WTC11 (cell line): ENCODE measurements at regions not wholly inside any gene's neighbourhood (a gene's known extent, or its start where the extent isn't known, plus 50 kb on each side); places are given as distances from the start of the nearest gene placed in this dataset.

Experiments
- ATAC-seq: fragments of 200-7000 bp; cut with Tn5 transposase; 2 replicates; pipeline ENCODE4 v1.10.0; 2021; ENCODE audit warnings: mild to moderate bottlenecking, moderate library complexity
- CTCF ChIA-PET: fragments of 300-600 bp; sonication (Branson Sonifier 250); formaldehyde crosslinking; loops from one replicate; lab custom pipeline; 2021; ENCODE audit warnings: antibody characterized with exemption; lab: Charles Lee
- POLR2A ChIA-PET: fragments of 350-600 bp; sonication (Branson Sonifier 250); formaldehyde crosslinking; loops from one replicate; lab custom pipeline; 2021; ENCODE audit warnings: antibody characterized with exemption; lab: Charles Lee
- DNase-seq: peaks from one replicate; pipeline ENCODE4 v3.0.0; 2021; ENCODE audit warnings: low spot score
- H3K27ac Mint-ChIP-seq: 2 replicates; pipeline ENCODE4 v1.8.0; 2021; ENCODE audit warnings: mixed read lengths
- H3K27me3 Mint-ChIP-seq: 2 replicates; pipeline ENCODE4 v1.8.0; 2021; ENCODE audit warnings: low read depth, mild to moderate bottlenecking, moderate library complexity, mixed read lengths
- H3K36me3 Mint-ChIP-seq: 2 replicates; pipeline ENCODE4 v1.8.0; 2021; ENCODE audit warnings: mixed read lengths
- H3K4me1 Mint-ChIP-seq: 2 replicates; pipeline ENCODE4 v1.8.0; 2022; ENCODE audit warnings: mixed read lengths
- H3K4me3 Mint-ChIP-seq: 2 replicates; pipeline ENCODE4 v1.8.0; 2021; ENCODE audit warnings: mild to moderate bottlenecking, moderate library complexity, mixed read lengths
- H3K9me3 Mint-ChIP-seq: 2 replicates; pipeline ENCODE4 v1.8.0; 2021; ENCODE audit warnings: mixed read lengths
- CBFB ChIP-seq: sonication (generic); formaldehyde crosslinking; IDR thresholded peaks from 2 replicates; pipeline ENCODE4 v1.8.1; 2022; ENCODE audit warnings: mild to moderate bottlenecking, low read depth, missing genetic modification reagents
- CREM ChIP-seq: sonication (generic); formaldehyde crosslinking; IDR thresholded peaks from 2 replicates; pipeline ENCODE4 v1.8.1; 2022; ENCODE audit warnings: mild to moderate bottlenecking, missing genetic modification reagents, moderate library complexity
- FOXP1 ChIP-seq: sonication (generic); formaldehyde crosslinking; IDR thresholded peaks from 2 replicates; pipeline ENCODE4 v1.8.0; 2022; ENCODE audit warnings: missing genetic modification reagents, mild to moderate bottlenecking, moderate library complexity, borderline replicate concordance
- HMGA2 ChIP-seq: fragments of 250-450 bp; sonication (Bioruptor Pico); IDR thresholded peaks from 2 replicates; pipeline ENCODE4 v1.4.0; 2021; ENCODE audit warnings: mild to moderate bottlenecking, moderate library complexity
- JAZF1 ChIP-seq: fragments of 250-450 bp; sonication (Bioruptor Pico); IDR thresholded peaks from 2 replicates; pipeline ENCODE4 v1.9.0; 2021; ENCODE audit warnings: moderate library complexity, mild to moderate bottlenecking, inconsistent platforms
- MYBL2 ChIP-seq: sonication (generic); formaldehyde crosslinking; IDR thresholded peaks from 2 replicates; pipeline ENCODE4 v1.8.1; 2023; ENCODE audit warnings: mild to moderate bottlenecking, moderate library complexity, missing genetic modification reagents
- PRRX2 ChIP-seq: fragments of 250-450 bp; sonication (Bioruptor Pico); IDR thresholded peaks from 2 replicates; pipeline ENCODE4 v1.8.0; 2021; ENCODE audit warnings: mild to moderate bottlenecking
- SMAD3 ChIP-seq: sonication (generic); formaldehyde crosslinking; IDR thresholded peaks from 2 replicates; pipeline ENCODE4 v1.8.0; 2022; ENCODE audit warnings: missing genetic modification reagents, mild to moderate bottlenecking, borderline replicate concordance
- SP1 ChIP-seq: sonication (generic); formaldehyde crosslinking; conservative IDR thresholded peaks from 2 replicates; pipeline ENCODE4 v1.8.1; 2022; ENCODE audit warnings: missing genetic modification reagents
- TEAD4 ChIP-seq: sonication (generic); formaldehyde crosslinking; IDR thresholded peaks from 2 replicates; pipeline ENCODE4 v1.8.0; 2022; ENCODE audit warnings: mild to moderate bottlenecking, missing genetic modification reagents
- ZNF121 ChIP-seq: sonication (generic); formaldehyde crosslinking; IDR thresholded peaks from 2 replicates; pipeline ENCODE4 v1.8.0; 2023; ENCODE audit warnings: missing genetic modification reagents
- ZNF263 ChIP-seq: sonication (generic); formaldehyde crosslinking; IDR thresholded peaks from 2 replicates; pipeline ENCODE4 v1.8.1; 2022; ENCODE audit warnings: low read depth, mild to moderate bottlenecking, moderate library complexity, missing genetic modification reagents
- ZNF423 ChIP-seq: fragments of 250-450 bp; sonication (Bioruptor Pico); IDR thresholded peaks from 2 replicates; pipeline ENCODE4 v2.1.2; 2022; ENCODE audit warnings: mild to moderate bottlenecking, moderate library complexity
- TF ChIP-seq, protein P1 (sequence below): sonication (generic); formaldehyde crosslinking; IDR thresholded peaks from 2 replicates; pipeline ENCODE4 v1.8.1; 2023; ENCODE audit warnings: mild to moderate bottlenecking, missing genetic modification reagents, moderate library complexity
- TF ChIP-seq, protein P2 (sequence below): sonication (generic); formaldehyde crosslinking; IDR thresholded peaks from 2 replicates; pipeline ENCODE4 v1.8.1; 2023; ENCODE audit warnings: mild to moderate bottlenecking, missing genetic modification reagents
- TF ChIP-seq, protein P3 (sequence below): sonication (generic); formaldehyde crosslinking; IDR thresholded peaks from 2 replicates; pipeline ENCODE4 v1.8.1; 2023; ENCODE audit warnings: mild to moderate bottlenecking, moderate library complexity, missing genetic modification reagents
- TF ChIP-seq, protein P4 (sequence below): sonication (generic); formaldehyde crosslinking; IDR thresholded peaks from 2 replicates; pipeline ENCODE4 v1.8.1; 2022; ENCODE audit warnings: low read depth, mild to moderate bottlenecking, moderate library complexity, missing genetic modification reagents, borderline replicate concordance

- TF ChIP-seq, protein P1, sequence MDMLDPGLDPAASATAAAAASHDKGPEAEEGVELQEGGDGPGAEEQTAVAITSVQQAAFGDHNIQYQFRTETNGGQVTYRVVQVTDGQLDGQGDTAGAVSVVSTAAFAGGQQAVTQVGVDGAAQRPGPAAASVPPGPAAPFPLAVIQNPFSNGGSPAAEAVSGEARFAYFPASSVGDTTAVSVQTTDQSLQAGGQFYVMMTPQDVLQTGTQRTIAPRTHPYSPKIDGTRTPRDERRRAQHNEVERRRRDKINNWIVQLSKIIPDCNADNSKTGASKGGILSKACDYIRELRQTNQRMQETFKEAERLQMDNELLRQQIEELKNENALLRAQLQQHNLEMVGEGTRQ (CRISPR knock-in tag) = no peak
- TF ChIP-seq ZNF263 (CRISPR knock-in tag) (no peak), MYBL2 (no peak)
Measured at GRCh38 chr11:16609769-16610168, 128.7 kb upstream of the C11orf58 start (continued).

DNA sequence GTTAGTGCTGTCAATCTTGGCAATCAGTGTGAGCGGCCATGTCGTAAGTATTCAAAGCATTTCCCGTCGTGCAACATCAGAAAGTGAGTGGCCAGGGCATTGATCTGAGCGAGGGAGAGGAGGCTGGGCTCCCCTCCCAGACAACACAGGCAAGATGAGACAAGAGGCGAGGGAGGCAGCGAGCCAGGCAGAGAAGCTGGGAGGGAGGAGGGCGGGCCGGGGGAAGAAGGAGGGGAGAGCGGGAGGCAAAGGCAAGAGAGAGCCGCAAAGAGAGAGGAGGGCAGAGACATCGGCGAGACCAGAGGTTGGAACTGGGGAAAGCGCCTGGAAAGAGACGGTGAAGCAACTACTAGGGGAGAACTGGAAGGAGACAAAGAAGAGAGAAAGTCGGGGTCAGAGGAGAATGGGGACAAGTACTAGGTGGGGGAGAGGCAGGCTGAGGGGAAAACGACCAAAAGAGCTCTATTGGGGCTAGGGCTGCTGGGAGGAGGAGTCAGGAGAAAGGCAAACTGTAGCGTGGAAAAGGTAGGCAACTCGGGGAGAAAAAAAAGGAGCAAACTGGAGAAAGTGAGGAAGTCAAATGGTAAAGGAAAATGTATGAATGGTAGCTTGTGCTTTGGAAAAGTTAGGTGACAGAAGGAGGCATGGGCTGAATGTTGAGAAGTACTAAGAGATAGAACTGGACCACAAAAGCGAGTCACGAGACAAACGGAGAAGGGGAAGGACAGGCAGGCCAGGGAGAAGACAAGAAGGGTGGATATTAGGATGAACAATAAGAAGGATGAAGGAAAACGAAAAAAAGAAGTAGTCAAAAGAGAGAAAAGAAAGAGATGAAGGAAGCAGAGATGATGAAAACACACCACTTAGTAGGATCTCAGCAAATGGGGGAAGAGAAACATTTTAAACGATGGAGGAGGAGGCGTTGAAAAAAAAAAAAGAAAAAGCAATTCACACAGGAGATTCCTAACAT, 130.5 kb upstream of the C11orf58 start:
- Mint-ChIP-seq H3K27ac (no peak overlapping the region), H3K4me1 (peaks cover 50% of the 10 kb centered on the region), H3K27me3 (peaks cover 19% of the 10 kb centered on the region; the same call in 1 of the 2 replicates), H3K36me3 (no peaks in the 10 kb centered on the region), H3K4me3 (no peak overlapping the region), H3K9me3 (no peaks in the 10 kb centered on the region)
- ChIA-PET POLR2A (no interaction called here), CTCF (interaction anchor here (1.0 to 1.2 kb wide), 3 partner anchors 205 to 958 kb away, joined by 3 to 4 read pairs (median 3); no protein-coding TSS in a partner anchor)
- peak; percentile 46 for ATAC-seq
- TF ChIP-seq ZNF121 (CRISPR knock-in tag) = no peak
- TF ChIP-seq, protein P2, sequence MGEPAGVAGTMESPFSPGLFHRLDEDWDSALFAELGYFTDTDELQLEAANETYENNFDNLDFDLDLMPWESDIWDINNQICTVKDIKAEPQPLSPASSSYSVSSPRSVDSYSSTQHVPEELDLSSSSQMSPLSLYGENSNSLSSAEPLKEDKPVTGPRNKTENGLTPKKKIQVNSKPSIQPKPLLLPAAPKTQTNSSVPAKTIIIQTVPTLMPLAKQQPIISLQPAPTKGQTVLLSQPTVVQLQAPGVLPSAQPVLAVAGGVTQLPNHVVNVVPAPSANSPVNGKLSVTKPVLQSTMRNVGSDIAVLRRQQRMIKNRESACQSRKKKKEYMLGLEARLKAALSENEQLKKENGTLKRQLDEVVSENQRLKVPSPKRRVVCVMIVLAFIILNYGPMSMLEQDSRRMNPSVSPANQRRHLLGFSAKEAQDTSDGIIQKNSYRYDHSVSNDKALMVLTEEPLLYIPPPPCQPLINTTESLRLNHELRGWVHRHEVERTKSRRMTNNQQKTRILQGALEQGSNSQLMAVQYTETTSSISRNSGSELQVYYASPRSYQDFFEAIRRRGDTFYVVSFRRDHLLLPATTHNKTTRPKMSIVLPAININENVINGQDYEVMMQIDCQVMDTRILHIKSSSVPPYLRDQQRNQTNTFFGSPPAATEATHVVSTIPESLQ (CRISPR knock-in tag) = no peak
- TF ChIP-seq ZNF263 (CRISPR knock-in tag) = peak; percentile 61; the same call in 1 of the 2 replicates
- TF ChIP-seq CBFB (CRISPR knock-in tag) = no peak
- TF ChIP-seq SMAD3 (CRISPR knock-in tag) = no peak
- no peak for TF ChIP-seq TEAD4 (CRISPR knock-in tag)
- no peak for TF ChIP-seq SP1 (CRISPR knock-in tag)
- peak; percentile 78 for DNase-seq

DNA sequence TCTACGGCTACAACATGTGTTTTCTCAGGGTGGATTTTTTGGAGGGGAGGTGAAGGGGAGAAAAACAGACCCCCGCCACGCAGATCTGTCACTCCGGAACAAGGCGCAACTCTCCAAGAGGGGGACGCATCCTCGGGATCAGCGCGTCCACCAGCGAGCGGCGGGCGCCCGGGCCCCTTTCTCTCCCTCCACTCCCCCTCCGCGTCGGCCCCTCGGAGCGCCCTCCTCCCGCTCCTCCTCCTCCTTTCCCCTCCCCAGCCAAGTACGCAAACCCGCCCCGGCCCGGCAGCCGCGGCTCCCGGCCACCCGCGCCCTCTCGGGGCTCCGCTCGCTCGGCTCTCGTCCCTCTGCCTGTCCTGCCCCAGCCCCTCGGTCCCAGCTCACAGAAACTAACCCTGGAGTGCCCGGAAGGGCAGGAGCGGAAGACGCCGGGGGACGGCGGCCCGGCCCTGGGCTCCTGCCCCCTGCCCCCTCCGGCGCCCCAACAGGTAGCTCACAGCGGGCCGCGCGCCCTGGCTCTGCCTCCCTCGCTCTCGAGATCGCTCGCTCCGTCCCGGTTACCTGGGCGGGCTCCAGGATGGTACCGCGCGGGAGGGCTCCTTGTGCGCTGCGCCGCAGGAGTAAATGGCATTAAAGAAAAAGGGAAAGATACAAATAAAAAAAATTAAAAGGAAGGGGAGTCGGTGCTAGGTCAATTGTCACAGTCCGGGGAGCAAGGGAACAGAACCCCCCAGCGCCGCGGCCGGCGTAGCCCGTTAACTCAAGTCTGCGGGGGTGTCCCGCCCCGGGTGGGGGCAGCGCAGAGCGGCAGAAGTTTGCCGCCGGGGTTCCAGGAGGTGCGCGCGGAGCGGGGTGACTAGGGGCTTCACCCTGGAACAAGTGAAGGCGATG, 131.4 kb upstream of the C11orf58 start:
- peaks cover 29% of the 10 kb centered on the region; the same call in 1 of the 2 replicates for H3K27me3 Mint-ChIP-seq
- CTCF ChIA-PET = interaction anchor here (1.0 to 1.3 kb wide), 6 partner anchors 204 to 957 kb away, joined by 3 to 6 read pairs (median 3); no protein-coding TSS in a partner anchor
- ATAC-seq (no peak), DNase-seq (peak; percentile 51)
- no peak overlapping the region for H3K4me3 Mint-ChIP-seq
- POLR2A ChIA-PET = no interaction called here
- no peak overlapping the region for H3K27ac Mint-ChIP-seq
- no peaks in the 10 kb centered on the region for H3K36me3 Mint-ChIP-seq
- TF ChIP-seq PRRX2 (CRISPR knock-in tag) (no peak), CREM (CRISPR knock-in tag) (0 out of 2 replicates have a peak, but pooled peaks have one; percentile 28), ZNF423 (peak; percentile 93), FOXP1 (CRISPR knock-in tag) (peak; percentile 22; the same call in 1 of the 2 replicates), JAZF1 (no peak), ZNF263 (CRISPR knock-in tag) (peak; percentile 86), HMGA2 (no peak), SP1 (CRISPR knock-in tag) (0 out of 2 replicates have a peak, but pooled peaks have one; percentile 27)
- TF ChIP-seq, protein P3, sequence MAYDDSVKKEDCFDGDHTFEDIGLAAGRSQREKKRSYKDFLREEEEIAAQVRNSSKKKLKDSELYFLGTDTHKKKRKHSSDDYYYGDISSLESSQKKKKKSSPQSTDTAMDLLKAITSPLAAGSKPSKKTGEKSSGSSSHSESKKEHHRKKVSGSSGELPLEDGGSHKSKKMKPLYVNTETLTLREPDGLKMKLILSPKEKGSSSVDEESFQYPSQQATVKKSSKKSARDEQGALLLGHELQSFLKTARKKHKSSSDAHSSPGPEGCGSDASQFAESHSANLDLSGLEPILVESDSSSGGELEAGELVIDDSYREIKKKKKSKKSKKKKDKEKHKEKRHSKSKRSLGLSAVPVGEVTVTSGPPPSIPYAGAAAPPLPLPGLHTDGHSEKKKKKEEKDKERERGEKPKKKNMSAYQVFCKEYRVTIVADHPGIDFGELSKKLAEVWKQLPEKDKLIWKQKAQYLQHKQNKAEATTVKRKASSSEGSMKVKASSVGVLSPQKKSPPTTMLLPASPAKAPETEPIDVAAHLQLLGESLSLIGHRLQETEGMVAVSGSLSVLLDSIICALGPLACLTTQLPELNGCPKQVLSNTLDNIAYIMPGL (CRISPR knock-in tag) = 0 out of 2 replicates have a peak, but pooled peaks have one; percentile 52
- TF ChIP-seq, protein P4, sequence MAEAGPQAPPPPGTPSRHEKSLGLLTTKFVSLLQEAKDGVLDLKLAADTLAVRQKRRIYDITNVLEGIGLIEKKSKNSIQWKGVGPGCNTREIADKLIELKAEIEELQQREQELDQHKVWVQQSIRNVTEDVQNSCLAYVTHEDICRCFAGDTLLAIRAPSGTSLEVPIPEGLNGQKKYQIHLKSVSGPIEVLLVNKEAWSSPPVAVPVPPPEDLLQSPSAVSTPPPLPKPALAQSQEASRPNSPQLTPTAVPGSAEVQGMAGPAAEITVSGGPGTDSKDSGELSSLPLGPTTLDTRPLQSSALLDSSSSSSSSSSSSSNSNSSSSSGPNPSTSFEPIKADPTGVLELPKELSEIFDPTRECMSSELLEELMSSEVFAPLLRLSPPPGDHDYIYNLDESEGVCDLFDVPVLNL (CRISPR knock-in tag) = no peak
- peaks cover 43% of the 10 kb centered on the region for H3K4me1 Mint-ChIP-seq
- no peaks in the 10 kb centered on the region for H3K9me3 Mint-ChIP-seq
